Osteocyte (in vitro differentiated cells): ENCODE measurements at regions not wholly inside any gene's neighbourhood (a gene's known extent, or its start where the extent isn't known, plus 50 kb on each side); places are given as distances from the start of the nearest gene placed in this dataset.
"Not testable (repeated sequence)": the region's sequence is repeated elsewhere in the genome, so short reads cannot be mapped to it uniquely, and the experiment has no call there.

ENCODE experiments used
- DNase-seq: peaks from one replicate; pipeline ENCODE4 v3.0.0; 2021; ENCODE audit warnings: mixed read lengths; ENCODE audit not compliant: unreplicated experiment; ENCODE audit errors: extremely low spot score
- H3K27ac Mint-ChIP-seq: one replicate; pipeline ENCODE4 v1.8.0; 2021; ENCODE audit warnings: mild to moderate bottlenecking, mixed read lengths; ENCODE audit not compliant: unreplicated experiment
- H3K27me3 Mint-ChIP-seq: one replicate; pipeline ENCODE4 v1.8.0; 2021; ENCODE audit warnings: mixed read lengths; ENCODE audit not compliant: unreplicated experiment
- H3K36me3 Mint-ChIP-seq: one replicate; pipeline ENCODE4 v1.8.0; 2021; ENCODE audit warnings: mixed read lengths; ENCODE audit not compliant: unreplicated experiment
- H3K4me1 Mint-ChIP-seq: one replicate; pipeline ENCODE4 v1.8.0; 2021; ENCODE audit warnings: mixed read lengths; ENCODE audit not compliant: unreplicated experiment
- H3K4me3 Mint-ChIP-seq: one replicate; pipeline ENCODE4 v1.8.0; 2021; ENCODE audit warnings: mild to moderate bottlenecking, moderate library complexity, mixed read lengths; ENCODE audit not compliant: unreplicated experiment
- H3K9me3 Mint-ChIP-seq: one replicate; pipeline ENCODE4 v1.8.0; 2021; ENCODE audit warnings: mixed read lengths; ENCODE audit not compliant: unreplicated experiment
- TF ChIP-seq, protein P1 (sequence below): fragments of 200-600 bp; sonication (generic); IDR thresholded peaks from 2 replicates; pipeline ENCODE4 v1.5.0; 2021; ENCODE audit warnings: antibody characterized with exemption, mild to moderate bottlenecking, moderate library complexity

DNA sequence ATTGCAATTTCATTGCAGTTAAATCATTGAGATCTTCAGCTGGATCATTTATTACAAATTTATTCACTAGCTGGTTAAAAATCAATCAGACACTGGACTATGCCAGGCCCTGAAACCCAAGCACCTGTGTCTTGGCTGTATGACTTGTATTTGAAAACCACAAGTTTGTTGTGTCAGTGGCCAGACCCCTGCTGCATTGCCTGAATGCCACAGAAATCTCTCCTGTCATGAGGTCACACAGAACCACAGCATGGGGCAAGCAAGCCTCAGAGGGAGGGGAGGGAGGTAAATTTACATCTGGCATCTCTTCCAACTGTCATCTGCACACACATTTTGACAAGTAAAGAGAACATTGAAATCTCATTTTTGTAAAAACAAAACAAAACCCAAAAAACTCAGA lies 90.0 kb downstream of the ARRDC3 start:
- no peak for DNase-seq
- H3K27ac Mint-ChIP-seq, result peak overlapping the region; percentile 52

DNA sequence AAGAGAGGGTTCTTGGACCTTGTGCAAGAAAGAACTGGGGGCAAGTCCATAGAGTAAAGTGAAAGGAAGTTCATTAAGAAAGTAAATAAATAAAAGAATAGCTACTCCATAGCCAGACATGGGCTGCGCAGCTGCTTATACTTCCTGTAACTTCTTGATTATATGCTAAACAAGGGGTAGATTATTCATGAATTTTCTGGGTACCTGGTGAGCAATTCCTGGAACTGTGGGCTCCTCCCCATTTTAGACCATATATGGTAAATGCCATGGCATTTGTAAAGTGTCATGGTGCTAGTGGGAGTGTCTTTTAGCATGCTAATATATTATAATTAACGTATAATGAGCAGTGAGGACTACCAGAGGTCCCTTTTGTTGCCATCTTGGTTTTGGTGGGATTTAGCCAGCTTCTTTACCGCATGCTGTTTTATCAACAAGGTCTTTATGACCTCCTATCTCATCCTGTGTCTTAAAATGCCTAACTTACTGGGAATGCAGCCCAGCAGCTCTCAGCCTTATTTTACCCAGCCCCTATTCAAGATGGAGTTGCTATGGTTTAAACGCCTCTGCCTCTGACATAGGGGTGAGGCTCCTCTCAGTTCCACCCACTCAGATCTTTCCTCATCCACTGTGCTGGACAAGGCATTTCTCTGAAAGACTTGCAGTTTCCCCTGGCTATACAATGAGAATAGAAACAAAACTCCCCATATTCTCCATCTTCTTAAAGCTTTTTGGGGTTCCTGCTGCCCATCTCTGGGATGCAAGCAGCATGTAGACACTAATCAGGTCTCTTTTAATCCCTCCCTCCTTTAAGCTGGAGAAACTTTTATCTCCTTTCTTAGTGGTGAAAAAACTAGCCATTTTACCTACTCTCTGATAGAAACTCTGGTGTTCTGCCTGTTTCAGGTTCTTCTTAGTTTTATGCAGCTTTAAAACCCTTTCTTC lies 91.2 kb downstream of the ARRDC3 start:
- no peaks in the 10 kb centered on the region for H3K27me3 Mint-ChIP-seq
- no peak overlapping the region for H3K4me3 Mint-ChIP-seq
- peaks cover 1% of the 10 kb centered on the region for H3K36me3 Mint-ChIP-seq
- no peak for DNase-seq
- TF ChIP-seq, protein P1, sequence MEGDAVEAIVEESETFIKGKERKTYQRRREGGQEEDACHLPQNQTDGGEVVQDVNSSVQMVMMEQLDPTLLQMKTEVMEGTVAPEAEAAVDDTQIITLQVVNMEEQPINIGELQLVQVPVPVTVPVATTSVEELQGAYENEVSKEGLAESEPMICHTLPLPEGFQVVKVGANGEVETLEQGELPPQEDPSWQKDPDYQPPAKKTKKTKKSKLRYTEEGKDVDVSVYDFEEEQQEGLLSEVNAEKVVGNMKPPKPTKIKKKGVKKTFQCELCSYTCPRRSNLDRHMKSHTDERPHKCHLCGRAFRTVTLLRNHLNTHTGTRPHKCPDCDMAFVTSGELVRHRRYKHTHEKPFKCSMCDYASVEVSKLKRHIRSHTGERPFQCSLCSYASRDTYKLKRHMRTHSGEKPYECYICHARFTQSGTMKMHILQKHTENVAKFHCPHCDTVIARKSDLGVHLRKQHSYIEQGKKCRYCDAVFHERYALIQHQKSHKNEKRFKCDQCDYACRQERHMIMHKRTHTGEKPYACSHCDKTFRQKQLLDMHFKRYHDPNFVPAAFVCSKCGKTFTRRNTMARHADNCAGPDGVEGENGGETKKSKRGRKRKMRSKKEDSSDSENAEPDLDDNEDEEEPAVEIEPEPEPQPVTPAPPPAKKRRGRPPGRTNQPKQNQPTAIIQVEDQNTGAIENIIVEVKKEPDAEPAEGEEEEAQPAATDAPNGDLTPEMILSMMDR, result no peak
- no peak overlapping the region for H3K27ac Mint-ChIP-seq
- H3K4me1 Mint-ChIP-seq, result peaks cover 46% of the 10 kb centered on the region
- no peaks in the 10 kb centered on the region for H3K9me3 Mint-ChIP-seq

More for the DNA sequence above, 90.0 kb downstream of the ARRDC3 start:
- no peaks in the 10 kb centered on the region for H3K36me3 Mint-ChIP-seq
- no peaks in the 10 kb centered on the region for H3K9me3 Mint-ChIP-seq
- peaks cover 43% of the 10 kb centered on the region for H3K4me1 Mint-ChIP-seq
- H3K4me3 Mint-ChIP-seq, result no peak overlapping the region
- TF ChIP-seq, protein P1, result no peak
- H3K27me3 Mint-ChIP-seq, result no peaks in the 10 kb centered on the region

DNA sequence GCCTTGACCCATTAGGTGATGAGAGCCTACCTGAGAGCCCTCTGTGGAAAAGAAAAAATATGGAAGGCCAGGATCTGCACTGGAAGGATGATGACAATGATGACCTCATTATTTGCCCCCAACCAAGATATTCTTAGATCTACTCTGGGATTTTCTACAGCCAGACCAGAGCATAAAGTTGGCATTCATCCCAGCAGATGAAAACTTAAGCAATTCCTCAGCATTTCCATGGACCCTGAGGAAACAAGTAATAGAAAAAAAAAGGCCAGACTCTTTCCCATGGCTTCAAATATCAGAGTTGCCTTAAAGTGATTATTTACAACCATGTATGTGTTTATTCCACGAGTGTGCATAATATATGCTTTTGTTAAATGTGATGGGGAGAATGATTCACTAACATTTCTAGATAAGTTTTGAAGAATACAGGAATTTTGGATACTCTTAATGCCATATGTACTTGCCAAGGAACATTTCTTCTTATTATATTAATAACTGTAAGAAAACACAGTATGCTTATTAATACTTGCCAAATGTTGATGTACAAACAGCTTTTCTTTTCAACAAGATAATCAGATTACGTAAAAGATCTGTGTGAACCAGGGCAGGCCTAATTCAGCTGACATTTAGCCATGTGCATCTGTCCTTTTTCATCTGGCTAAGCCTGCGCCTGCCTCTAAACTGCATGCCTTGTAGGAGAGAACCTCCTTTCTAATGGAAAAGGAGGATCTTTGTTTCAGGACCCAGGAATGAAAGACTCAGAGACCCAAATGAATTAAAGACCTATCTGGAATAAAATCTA lies 94.8 kb downstream of the ARRDC3 start:
- H3K9me3 Mint-ChIP-seq, result peaks cover 6% of the 10 kb centered on the region
- H3K27ac Mint-ChIP-seq, result peak overlapping the region; percentile 16
- peaks cover 4% of the 10 kb centered on the region for H3K36me3 Mint-ChIP-seq
- H3K4me3 Mint-ChIP-seq, result no peak overlapping the region
- H3K4me1 Mint-ChIP-seq, result peaks cover 25% of the 10 kb centered on the region
- DNase-seq, result no peak
- H3K27me3 Mint-ChIP-seq, result no peaks in the 10 kb centered on the region
- TF ChIP-seq, protein P1, result no peak

DNA sequence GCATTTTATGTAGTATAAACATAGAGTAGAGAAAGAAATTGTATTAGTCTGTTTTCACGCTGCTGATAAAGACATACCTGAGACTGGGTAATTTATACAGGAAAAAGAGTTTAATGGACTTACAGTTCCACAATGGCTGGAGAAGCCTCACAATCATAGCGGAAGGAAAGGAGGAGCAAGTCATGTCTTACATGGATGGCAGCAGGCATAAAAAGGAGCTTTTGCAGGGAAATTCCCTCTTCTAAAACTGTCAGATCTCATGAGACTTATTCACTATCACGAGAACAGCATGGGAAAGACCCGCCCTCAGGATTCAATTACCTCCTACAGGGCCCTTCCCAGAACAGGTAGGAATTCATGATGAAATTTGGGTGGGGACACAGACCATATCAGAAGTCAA lies 98.1 kb downstream of the ARRDC3 start:
- not testable (repeated sequence) for H3K27ac Mint-ChIP-seq, H3K9me3 Mint-ChIP-seq, H3K36me3 Mint-ChIP-seq, DNase-seq, H3K4me3 Mint-ChIP-seq, H3K27me3 Mint-ChIP-seq
- peaks cover 25% of the 10 kb centered on the region for H3K4me1 Mint-ChIP-seq

DNA sequence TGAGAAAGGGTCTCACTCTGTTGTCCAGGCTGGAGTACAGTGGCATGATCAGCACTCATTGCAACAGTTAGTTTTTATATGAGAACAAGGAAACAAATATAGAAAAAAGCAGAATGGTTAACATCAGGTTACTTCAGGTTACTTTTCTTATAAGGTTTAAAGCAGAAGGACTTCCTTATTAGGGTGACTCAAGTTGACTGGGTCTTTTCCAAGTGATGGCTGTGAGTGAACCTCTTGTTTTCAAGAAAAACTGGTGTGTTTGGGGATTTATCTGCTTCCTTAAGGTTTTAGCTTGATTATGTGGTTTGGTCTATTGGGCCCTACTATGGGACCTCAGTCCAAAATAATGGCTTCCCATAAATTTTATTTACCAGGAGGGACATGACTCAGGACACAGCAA lies 99.2 kb downstream of the ARRDC3 start:
- no peak overlapping the region for H3K27ac Mint-ChIP-seq
- peaks cover 35% of the 10 kb centered on the region for H3K4me1 Mint-ChIP-seq
- no peak for DNase-seq
- peaks cover 4% of the 10 kb centered on the region for H3K36me3 Mint-ChIP-seq
- peaks cover 6% of the 10 kb centered on the region for H3K9me3 Mint-ChIP-seq
- H3K27me3 Mint-ChIP-seq, result no peaks in the 10 kb centered on the region
- TF ChIP-seq, protein P1, result no peak
- no peak overlapping the region for H3K4me3 Mint-ChIP-seq
